HepG2 (cell line): ENCODE measurements at regions not wholly inside any gene's neighbourhood (a gene's known extent, or its start where the extent isn't known, plus 50 kb on each side); places are given as distances from the start of the nearest gene placed in this dataset.

Experiments
- ATF7-NPFF ChIP-seq: sonication (generic); formaldehyde crosslinking; IDR thresholded peaks from 2 replicates; pipeline ENCODE4 v1.8.1; 2023; ENCODE audit warnings: mild to moderate bottlenecking, low read depth, missing genetic modification reagents, moderate library complexity
- ELF3 ChIP-seq: IDR thresholded peaks from 2 replicates; pipeline ENCODE4 v1.6.1; 2016; ENCODE audit warnings: missing genetic modification reagents, missing compliant biosample characterization
- MAZ ChIP-seq, 2 experiments: sonication (generic) in 1 of 2; formaldehyde crosslinking in 1 of 2; IDR thresholded peaks; 2 replicates each; pipeline versions ENCODE4 v1.5.0 to v1.6.1; 2012 to 2020; ENCODE audit warnings: low read depth in 2 of 2, mild to moderate bottlenecking in 2 of 2, borderline replicate concordance in 1 of 2, improper control_type of control experiment in 1 of 2, low read length in 1 of 2, missing genetic modification reagents in 1 of 2, moderate library complexity in 1 of 2
- MTF2 ChIP-seq: sonication (generic); formaldehyde crosslinking; IDR thresholded peaks from 2 replicates; pipeline ENCODE4 v1.5.0; 2020; ENCODE audit warnings: missing genetic modification reagents, borderline replicate concordance
- NBN ChIP-seq: fragments of 450-650 bp; conservative IDR thresholded peaks from 2 replicates; pipeline ENCODE4 v1.6.1; 2017
- TF ChIP-seq, protein P1 (sequence below): sonication (generic); formaldehyde crosslinking; IDR thresholded peaks from 2 replicates; pipeline ENCODE4 v1.4.0; 2020; ENCODE audit warnings: missing genetic modification reagents
- TF ChIP-seq, protein P2 (sequence below): sonication (generic); formaldehyde crosslinking; IDR thresholded peaks from 2 replicates; pipeline ENCODE4 v1.4.0; 2020; ENCODE audit warnings: missing genetic modification reagents
- TF ChIP-seq, protein P3 (sequence below): sonication (generic); IDR thresholded peaks from 2 replicates; pipeline ENCODE4 v1.6.1; 2016; ENCODE audit warnings: low read depth, borderline replicate concordance
- TF ChIP-seq, protein P4 (sequence below): sonication (generic); formaldehyde crosslinking; IDR thresholded peaks from 2 replicates; pipeline ENCODE4 v1.4.0; 2020; ENCODE audit warnings: missing genetic modification reagents, mild to moderate bottlenecking, borderline replicate concordance

DNA sequence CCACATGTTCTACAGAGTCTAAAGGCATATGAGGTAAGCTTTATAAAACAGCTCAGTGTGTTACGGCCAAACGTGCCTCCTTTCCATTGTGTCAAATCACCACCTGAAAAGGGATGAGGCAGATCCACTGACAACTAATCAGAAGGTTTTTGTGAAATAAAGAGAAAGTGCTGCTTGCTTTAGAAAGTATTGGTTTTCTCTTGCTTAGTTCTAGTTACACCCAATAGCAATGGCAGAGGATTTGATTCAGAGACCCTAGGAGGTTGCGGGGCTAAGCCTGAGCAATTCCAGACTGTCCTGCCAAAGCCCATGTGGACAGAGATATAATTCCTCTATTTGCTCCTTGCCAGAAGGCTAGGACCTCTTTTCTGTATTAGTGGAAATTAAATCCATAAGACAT, 125.5 kb downstream of the SPRY1 start (continued):
- TF ChIP-seq, protein P1, sequence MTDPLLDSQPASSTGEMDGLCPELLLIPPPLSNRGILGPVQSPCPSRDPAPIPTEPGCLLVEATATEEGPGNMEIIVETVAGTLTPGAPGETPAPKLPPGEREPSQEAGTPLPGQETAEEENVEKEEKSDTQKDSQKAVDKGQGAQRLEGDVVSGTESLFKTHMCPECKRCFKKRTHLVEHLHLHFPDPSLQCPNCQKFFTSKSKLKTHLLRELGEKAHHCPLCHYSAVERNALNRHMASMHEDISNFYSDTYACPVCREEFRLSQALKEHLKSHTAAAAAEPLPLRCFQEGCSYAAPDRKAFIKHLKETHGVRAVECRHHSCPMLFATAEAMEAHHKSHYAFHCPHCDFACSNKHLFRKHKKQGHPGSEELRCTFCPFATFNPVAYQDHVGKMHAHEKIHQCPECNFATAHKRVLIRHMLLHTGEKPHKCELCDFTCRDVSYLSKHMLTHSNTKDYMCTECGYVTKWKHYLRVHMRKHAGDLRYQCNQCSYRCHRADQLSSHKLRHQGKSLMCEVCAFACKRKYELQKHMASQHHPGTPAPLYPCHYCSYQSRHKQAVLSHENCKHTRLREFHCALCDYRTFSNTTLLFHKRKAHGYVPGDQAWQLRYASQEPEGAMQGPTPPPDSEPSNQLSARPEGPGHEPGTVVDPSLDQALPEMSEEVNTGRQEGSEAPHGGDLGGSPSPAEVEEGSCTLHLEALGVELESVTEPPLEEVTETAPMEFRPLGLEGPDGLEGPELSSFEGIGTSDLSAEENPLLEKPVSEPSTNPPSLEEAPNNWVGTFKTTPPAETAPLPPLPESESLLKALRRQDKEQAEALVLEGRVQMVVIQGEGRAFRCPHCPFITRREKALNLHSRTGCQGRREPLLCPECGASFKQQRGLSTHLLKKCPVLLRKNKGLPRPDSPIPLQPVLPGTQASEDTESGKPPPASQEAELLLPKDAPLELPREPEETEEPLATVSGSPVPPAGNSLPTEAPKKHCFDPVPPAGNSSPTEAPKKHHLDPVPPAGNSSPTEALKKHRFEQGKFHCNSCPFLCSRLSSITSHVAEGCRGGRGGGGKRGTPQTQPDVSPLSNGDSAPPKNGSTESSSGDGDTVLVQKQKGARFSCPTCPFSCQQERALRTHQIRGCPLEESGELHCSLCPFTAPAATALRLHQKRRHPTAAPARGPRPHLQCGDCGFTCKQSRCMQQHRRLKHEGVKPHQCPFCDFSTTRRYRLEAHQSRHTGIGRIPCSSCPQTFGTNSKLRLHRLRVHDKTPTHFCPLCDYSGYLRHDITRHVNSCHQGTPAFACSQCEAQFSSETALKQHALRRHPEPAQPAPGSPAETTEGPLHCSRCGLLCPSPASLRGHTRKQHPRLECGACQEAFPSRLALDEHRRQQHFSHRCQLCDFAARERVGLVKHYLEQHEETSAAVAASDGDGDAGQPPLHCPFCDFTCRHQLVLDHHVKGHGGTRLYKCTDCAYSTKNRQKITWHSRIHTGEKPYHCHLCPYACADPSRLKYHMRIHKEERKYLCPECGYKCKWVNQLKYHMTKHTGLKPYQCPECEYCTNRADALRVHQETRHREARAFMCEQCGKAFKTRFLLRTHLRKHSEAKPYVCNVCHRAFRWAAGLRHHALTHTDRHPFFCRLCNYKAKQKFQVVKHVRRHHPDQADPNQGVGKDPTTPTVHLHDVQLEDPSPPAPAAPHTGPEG (CRISPR knock-in tag): no peak
- no peak for TF ChIP-seq MAZ (IDR thresholded peaks at IDR 0.05; ENCODE audit: borderline replicate concordance, low read depth, low read length)
- TF ChIP-seq MAZ (CRISPR knock-in tag; IDR thresholded peaks at IDR 0.05; ENCODE audit: low read depth): no peak
- no peak for TF ChIP-seq ELF3 (CRISPR knock-in tag)
- TF ChIP-seq MTF2 (CRISPR knock-in tag): no peak
- TF ChIP-seq, protein P2, sequence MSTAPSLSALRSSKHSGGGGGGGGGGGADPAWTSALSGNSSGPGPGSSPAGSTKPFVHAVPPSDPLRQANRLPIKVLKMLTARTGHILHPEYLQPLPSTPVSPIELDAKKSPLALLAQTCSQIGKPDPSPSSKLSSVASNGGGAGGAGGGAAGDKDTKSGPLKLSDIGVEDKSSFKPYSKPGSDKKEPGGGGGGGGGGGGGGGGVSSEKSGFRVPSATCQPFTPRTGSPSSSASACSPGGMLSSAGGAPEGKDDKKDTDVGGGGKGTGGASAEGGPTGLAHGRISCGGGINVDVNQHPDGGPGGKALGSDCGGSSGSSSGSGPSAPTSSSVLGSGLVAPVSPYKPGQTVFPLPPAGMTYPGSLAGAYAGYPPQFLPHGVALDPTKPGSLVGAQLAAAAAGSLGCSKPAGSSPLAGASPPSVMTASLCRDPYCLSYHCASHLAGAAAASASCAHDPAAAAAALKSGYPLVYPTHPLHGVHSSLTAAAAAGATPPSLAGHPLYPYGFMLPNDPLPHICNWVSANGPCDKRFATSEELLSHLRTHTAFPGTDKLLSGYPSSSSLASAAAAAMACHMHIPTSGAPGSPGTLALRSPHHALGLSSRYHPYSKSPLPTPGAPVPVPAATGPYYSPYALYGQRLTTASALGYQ (CRISPR knock-in tag): no peak
- TF ChIP-seq, protein P3, sequence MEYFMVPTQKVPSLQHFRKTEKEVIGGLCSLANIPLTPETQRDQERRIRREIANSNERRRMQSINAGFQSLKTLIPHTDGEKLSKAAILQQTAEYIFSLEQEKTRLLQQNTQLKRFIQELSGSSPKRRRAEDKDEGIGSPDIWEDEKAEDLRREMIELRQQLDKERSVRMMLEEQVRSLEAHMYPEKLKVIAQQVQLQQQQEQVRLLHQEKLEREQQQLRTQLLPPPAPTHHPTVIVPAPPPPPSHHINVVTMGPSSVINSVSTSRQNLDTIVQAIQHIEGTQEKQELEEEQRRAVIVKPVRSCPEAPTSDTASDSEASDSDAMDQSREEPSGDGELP: no peak
- TF ChIP-seq, protein P4, sequence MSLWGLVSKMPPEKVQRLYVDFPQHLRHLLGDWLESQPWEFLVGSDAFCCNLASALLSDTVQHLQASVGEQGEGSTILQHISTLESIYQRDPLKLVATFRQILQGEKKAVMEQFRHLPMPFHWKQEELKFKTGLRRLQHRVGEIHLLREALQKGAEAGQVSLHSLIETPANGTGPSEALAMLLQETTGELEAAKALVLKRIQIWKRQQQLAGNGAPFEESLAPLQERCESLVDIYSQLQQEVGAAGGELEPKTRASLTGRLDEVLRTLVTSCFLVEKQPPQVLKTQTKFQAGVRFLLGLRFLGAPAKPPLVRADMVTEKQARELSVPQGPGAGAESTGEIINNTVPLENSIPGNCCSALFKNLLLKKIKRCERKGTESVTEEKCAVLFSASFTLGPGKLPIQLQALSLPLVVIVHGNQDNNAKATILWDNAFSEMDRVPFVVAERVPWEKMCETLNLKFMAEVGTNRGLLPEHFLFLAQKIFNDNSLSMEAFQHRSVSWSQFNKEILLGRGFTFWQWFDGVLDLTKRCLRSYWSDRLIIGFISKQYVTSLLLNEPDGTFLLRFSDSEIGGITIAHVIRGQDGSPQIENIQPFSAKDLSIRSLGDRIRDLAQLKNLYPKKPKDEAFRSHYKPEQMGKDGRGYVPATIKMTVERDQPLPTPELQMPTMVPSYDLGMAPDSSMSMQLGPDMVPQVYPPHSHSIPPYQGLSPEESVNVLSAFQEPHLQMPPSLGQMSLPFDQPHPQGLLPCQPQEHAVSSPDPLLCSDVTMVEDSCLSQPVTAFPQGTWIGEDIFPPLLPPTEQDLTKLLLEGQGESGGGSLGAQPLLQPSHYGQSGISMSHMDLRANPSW (CRISPR knock-in tag): no peak
- TF ChIP-seq NBN: no peak
- no peak for TF ChIP-seq ATF7-NPFF
- TF ChIP-seq, all 625 proteins: peak for 0
